ENCODE measurements at regions not wholly inside any gene's neighbourhood (a gene's known extent, or its start where the extent isn't known, plus 50 kb on each side); places are given as distances from the start of the nearest gene placed in this dataset.

DNA sequence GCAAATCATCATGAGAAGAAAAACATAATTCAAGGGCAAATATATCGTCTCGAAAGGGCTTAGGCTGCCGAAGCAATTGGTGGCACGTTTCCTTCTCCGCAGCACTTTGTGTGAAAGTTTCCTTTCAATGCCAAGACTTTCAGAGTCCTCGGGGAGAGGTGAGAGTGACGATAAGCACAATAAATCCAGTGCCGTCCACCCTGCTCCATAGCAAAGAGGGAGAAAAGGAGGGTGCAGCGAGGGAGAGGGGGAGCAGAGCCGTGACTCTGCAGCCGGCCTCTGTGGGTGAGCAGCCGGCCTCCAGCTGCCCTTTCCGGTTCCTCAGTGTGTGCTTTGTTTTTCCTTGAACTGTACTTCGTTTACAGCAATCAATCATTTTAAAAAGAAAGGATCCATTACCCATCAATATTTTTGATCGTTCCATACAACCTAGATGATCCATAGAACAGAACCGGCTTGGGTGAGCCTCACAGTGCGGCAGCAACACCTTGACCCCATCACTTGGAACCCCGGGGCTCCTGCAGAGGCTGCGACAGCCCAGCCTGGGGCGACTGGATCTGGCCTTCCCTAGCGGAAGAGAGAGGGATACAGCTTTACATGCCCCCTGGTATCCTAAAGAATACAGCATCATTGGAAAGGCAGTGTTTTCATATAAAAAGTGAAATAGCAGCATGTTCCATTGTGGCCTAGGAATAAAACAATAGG, 247.0 kb upstream of the IRX4 start:
- no peak for TF ChIP-seq POLR2A (IDR thresholded peaks at IDR 0.05)
- TF ChIP-seq, protein P1, sequence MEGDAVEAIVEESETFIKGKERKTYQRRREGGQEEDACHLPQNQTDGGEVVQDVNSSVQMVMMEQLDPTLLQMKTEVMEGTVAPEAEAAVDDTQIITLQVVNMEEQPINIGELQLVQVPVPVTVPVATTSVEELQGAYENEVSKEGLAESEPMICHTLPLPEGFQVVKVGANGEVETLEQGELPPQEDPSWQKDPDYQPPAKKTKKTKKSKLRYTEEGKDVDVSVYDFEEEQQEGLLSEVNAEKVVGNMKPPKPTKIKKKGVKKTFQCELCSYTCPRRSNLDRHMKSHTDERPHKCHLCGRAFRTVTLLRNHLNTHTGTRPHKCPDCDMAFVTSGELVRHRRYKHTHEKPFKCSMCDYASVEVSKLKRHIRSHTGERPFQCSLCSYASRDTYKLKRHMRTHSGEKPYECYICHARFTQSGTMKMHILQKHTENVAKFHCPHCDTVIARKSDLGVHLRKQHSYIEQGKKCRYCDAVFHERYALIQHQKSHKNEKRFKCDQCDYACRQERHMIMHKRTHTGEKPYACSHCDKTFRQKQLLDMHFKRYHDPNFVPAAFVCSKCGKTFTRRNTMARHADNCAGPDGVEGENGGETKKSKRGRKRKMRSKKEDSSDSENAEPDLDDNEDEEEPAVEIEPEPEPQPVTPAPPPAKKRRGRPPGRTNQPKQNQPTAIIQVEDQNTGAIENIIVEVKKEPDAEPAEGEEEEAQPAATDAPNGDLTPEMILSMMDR (IDR thresholded peaks at IDR 0.05), result no peak

All from body of pancreas (tissue), 4 donors.